Epithelial cell of proximal tubule (primary cell): ENCODE measurements at regions not wholly inside any gene's neighbourhood (a gene's known extent, or its start where the extent isn't known, plus 50 kb on each side); places are given as distances from the start of the nearest gene placed in this dataset.

Experiments used
- DNase-seq: peaks from one replicate; pipeline ENCODE4 v3.0.0-alpha.2; 2011; ENCODE audit warnings: low read depth
- H3K4me3 ChIP-seq: 2 replicates; pipeline ENCODE4 v1.5.1; 2011; ENCODE audit warnings: low read depth, mild to moderate bottlenecking, low read length
- CTCF ChIP-seq: conservative IDR thresholded peaks from 2 replicates; pipeline ENCODE4 v1.5.1; 2012; ENCODE audit warnings: low read depth, mild to moderate bottlenecking, low read length

GRCh38 chr1:113247355-113247754, 143.0 kb upstream of the MAGI3 start:
- DNase-seq, result no peak
- no peak overlapping the region for H3K4me3 ChIP-seq
- no peak for TF ChIP-seq CTCF

GRCh38 chr1:113247782-113248181, 142.5 kb upstream of the MAGI3 start:
- no peak overlapping the region for H3K4me3 ChIP-seq
- no peak for DNase-seq
- no peak for TF ChIP-seq CTCF

- DNase-seq, result no peak
- no peak for TF ChIP-seq CTCF
- H3K4me3 ChIP-seq, result no peak overlapping the region
Measured at GRCh38 chr1:113248494-113248893, 141.8 kb upstream of the MAGI3 start.

- TF ChIP-seq CTCF, result no peak
- no peak for DNase-seq
- no peak overlapping the region for H3K4me3 ChIP-seq
Measured at GRCh38 chr1:113250161-113250560, 140.2 kb upstream of the MAGI3 start.

GRCh38 chr1:113252166-113252565, 138.1 kb upstream of the MAGI3 start:
- no peak for TF ChIP-seq CTCF
- no peak for DNase-seq

GRCh38 chr1:113253187-113253586, 137.1 kb upstream of the MAGI3 start:
- no peak for TF ChIP-seq CTCF
- DNase-seq, result no peak
- H3K4me3 ChIP-seq, result no peak overlapping the region

More at GRCh38 chr1:113252166-113252565, 138.1 kb upstream of the MAGI3 start:
- H3K4me3 ChIP-seq, result no peak overlapping the region

GRCh38 chr1:113253590-113253989, 136.7 kb upstream of the MAGI3 start:
- no peak overlapping the region for H3K4me3 ChIP-seq
- no peak for DNase-seq
- no peak for TF ChIP-seq CTCF
